ENCODE measurements at regions not wholly inside any gene's neighbourhood (a gene's known extent, or its start where the extent isn't known, plus 50 kb on each side); places are given as distances from the start of the nearest gene placed in this dataset.

GRCh38 chr4:41460641-41461040, 77.3 kb upstream of the LIMCH1 start:
- intact Hi-C loops (cut with DNase I, micrococcal nuclease) = no loop called here
- ChIA-PET CTCF (no interaction called here), POLR2A (no interaction called here)
- Mint-ChIP-seq H3K27me3 (no peaks in the 10 kb centered on the region), H3K9me3 (peaks cover 3% of the 10 kb centered on the region), H3K27ac (no peak overlapping the region), H3K4me3 (no peak overlapping the region), H3K36me3 (ENCODE audit: low read depth) (no peaks in the 10 kb centered on the region), H3K4me1 (ENCODE audit: low read depth) (no peaks in the 10 kb centered on the region)
- ATAC-seq (ENCODE audit: poor library complexity) (no peak), DNase-seq (no peak)
- Histone ChIP-seq H3K4me3 (ENCODE audit: low read length) (no peak overlapping the region), H3K27ac (ENCODE audit: low read depth in 1 of 2, low read length in 2 of 2) (no peak overlapping the region), H3K36me3 (ENCODE audit: insufficient read depth, low read length) (no peaks in the 10 kb centered on the region), H3K27me3 (ENCODE audit: control insufficient read depth in 1 of 2, insufficient read depth in 2 of 2, low read length in 2 of 2) (no peaks in the 10 kb centered on the region), H3K9me3 (ENCODE audit: control insufficient read depth in 1 of 2, insufficient read depth in 1 of 2, low read length in 2 of 2) (no peaks in the 10 kb centered on the region), H3K4me1 (ENCODE audit: insufficient read depth, low read length) (no peaks in the 10 kb centered on the region)
- no peak for TF ChIP-seq CTCF (IDR thresholded peaks at IDR 0.05)

GRCh38 chr4:41461780-41462307, 76.1 kb upstream of the LIMCH1 start:
- H3K9me3 ChIP-seq (ENCODE audit: control insufficient read depth in 1 of 2, insufficient read depth in 1 of 2, low read length in 2 of 2) = no peaks in the 10 kb centered on the region
- no peaks in the 10 kb centered on the region for H3K27me3 ChIP-seq (ENCODE audit: control insufficient read depth in 1 of 2, insufficient read depth in 2 of 2, low read length in 2 of 2)
- CTCF ChIA-PET = no interaction called here
- H3K4me1 ChIP-seq (ENCODE audit: insufficient read depth, low read length) = no peaks in the 10 kb centered on the region
- no peak overlapping the region for H3K4me3 ChIP-seq (ENCODE audit: low read length)
- no peak overlapping the region for H3K27ac Mint-ChIP-seq
- H3K4me1 Mint-ChIP-seq (ENCODE audit: low read depth) = no peaks in the 10 kb centered on the region
- no peak for TF ChIP-seq CTCF (IDR thresholded peaks at IDR 0.05)
- POLR2A ChIA-PET = no interaction called here
- DNase-seq (no peak), ATAC-seq (ENCODE audit: poor library complexity) (no peak)
- no peaks in the 10 kb centered on the region for H3K27me3 Mint-ChIP-seq
- H3K36me3 ChIP-seq (ENCODE audit: insufficient read depth, low read length) = no peaks in the 10 kb centered on the region
- H3K36me3 Mint-ChIP-seq (ENCODE audit: low read depth) = no peaks in the 10 kb centered on the region
- H3K4me3 Mint-ChIP-seq = no peak overlapping the region
- intact Hi-C loops (cut with DNase I, micrococcal nuclease) = no loop called here
- H3K9me3 Mint-ChIP-seq = peaks cover 5% of the 10 kb centered on the region
- no peak overlapping the region for H3K27ac ChIP-seq (ENCODE audit: low read depth in 1 of 2, low read length in 2 of 2)

GRCh38 chr4:41465146-41465761, 72.7 kb upstream of the LIMCH1 start:
- ChIA-PET CTCF (no interaction called here), POLR2A (no interaction called here)
- no peak overlapping the region for H3K27ac Mint-ChIP-seq
- Histone ChIP-seq H3K4me3 (ENCODE audit: low read length) (no peak overlapping the region), H3K27me3 (ENCODE audit: control insufficient read depth in 1 of 2, insufficient read depth in 2 of 2, low read length in 2 of 2) (no peaks in the 10 kb centered on the region), H3K36me3 (ENCODE audit: insufficient read depth, low read length) (no peaks in the 10 kb centered on the region), H3K27ac (ENCODE audit: low read depth in 1 of 2, low read length in 2 of 2) (no peak overlapping the region), H3K9me3 (ENCODE audit: control insufficient read depth in 1 of 2, insufficient read depth in 1 of 2, low read length in 2 of 2) (no peaks in the 10 kb centered on the region), H3K4me1 (ENCODE audit: insufficient read depth, low read length) (no peaks in the 10 kb centered on the region)
- TF ChIP-seq CTCF (IDR thresholded peaks at IDR 0.05) = no peak
- no peak for ATAC-seq (ENCODE audit: poor library complexity)
- no peak for DNase-seq
- H3K4me3 Mint-ChIP-seq = no peak overlapping the region
- H3K9me3 Mint-ChIP-seq = peaks cover 5% of the 10 kb centered on the region
- intact Hi-C loops (cut with DNase I, micrococcal nuclease) = no loop called here
- H3K4me1 Mint-ChIP-seq (ENCODE audit: low read depth) = no peaks in the 10 kb centered on the region
- H3K36me3 Mint-ChIP-seq (ENCODE audit: low read depth) = no peaks in the 10 kb centered on the region
- peaks cover 3% of the 10 kb centered on the region for H3K27me3 Mint-ChIP-seq
